ENCODE measurements at regions not wholly inside any gene's neighbourhood (a gene's known extent, or its start where the extent isn't known, plus 50 kb on each side); places are given as distances from the start of the nearest gene placed in this dataset.
A peak's percentile ranks its signal among the peaks of the same experiment; 100 is the strongest.

GRCh38 chr10:78210548-78210947 lies 176.9 kb downstream of the RPS24 start:
- POLR2A ChIA-PET (ENCODE audit: low non-redundant PET) = no interaction called here
- CTCF ChIA-PET = no interaction called here
- BruUV-seq (replicated peaks) = no TSS peak
- no peak overlapping the region for H3K4me3 ChIP-seq (ENCODE audit: low read depth, low read length, poor library complexity, severe bottlenecking)
- intact Hi-C loops (cut with micrococcal nuclease; ENCODE audit: unreplicated experiment) = loop anchor here (5.0 kb wide), 1 partner anchor 987 kb away; no protein-coding TSS in a partner anchor
- DNase-seq (ENCODE audit: low spot score) = no peak
- H3K9me3 ChIP-seq (ENCODE audit: low read depth, low read length, poor library complexity, severe bottlenecking) = no peaks in the 10 kb centered on the region
- no peaks in the 10 kb centered on the region for H3K27me3 ChIP-seq (replicated peaks; ENCODE audit: insufficient read depth, low read depth, low read length, poor library complexity)
- TF ChIP-seq CTCF (conservative IDR thresholded peaks at IDR 0.05; ENCODE audit: low read depth, low read length) (no peak), EZH2 (IDR thresholded peaks at IDR 0.05; ENCODE audit: borderline replicate concordance, low read depth, low read length, poor library complexity, severe bottlenecking) (no peak)
- no peak overlapping the region for H3K27ac ChIP-seq (ENCODE audit: low read depth, low read length, poor library complexity, severe bottlenecking)
- no peaks in the 10 kb centered on the region for H3K36me3 ChIP-seq (ENCODE audit: insufficient read depth, low read length, poor library complexity, severe bottlenecking)
- peaks cover 26% of the 10 kb centered on the region for H3K4me1 ChIP-seq (ENCODE audit: insufficient read depth, low read length, poor library complexity, severe bottlenecking)

GRCh38 chr10:78210976-78211375 lies 177.3 kb downstream of the RPS24 start:
- ChIA-PET POLR2A (ENCODE audit: low non-redundant PET) (no interaction called here), CTCF (interaction anchor here (0.6 kb wide), 1 partner anchor 856 kb away, joined by 7 read pairs; no protein-coding TSS in a partner anchor)
- H3K4me1 ChIP-seq (ENCODE audit: insufficient read depth, low read length, poor library complexity, severe bottlenecking) = peaks cover 26% of the 10 kb centered on the region
- no peak overlapping the region for H3K27ac ChIP-seq (ENCODE audit: low read depth, low read length, poor library complexity, severe bottlenecking)
- DNase-seq (ENCODE audit: low spot score) = no peak
- no peak overlapping the region for H3K4me3 ChIP-seq (ENCODE audit: low read depth, low read length, poor library complexity, severe bottlenecking)
- no peaks in the 10 kb centered on the region for H3K9me3 ChIP-seq (ENCODE audit: low read depth, low read length, poor library complexity, severe bottlenecking)
- H3K27me3 ChIP-seq (replicated peaks; ENCODE audit: insufficient read depth, low read depth, low read length, poor library complexity) = no peaks in the 10 kb centered on the region
- no peaks in the 10 kb centered on the region for H3K36me3 ChIP-seq (ENCODE audit: insufficient read depth, low read length, poor library complexity, severe bottlenecking)
- TF ChIP-seq EZH2 (IDR thresholded peaks at IDR 0.05; ENCODE audit: borderline replicate concordance, low read depth, low read length, poor library complexity, severe bottlenecking) (no peak), CTCF (conservative IDR thresholded peaks at IDR 0.05; ENCODE audit: low read depth, low read length) (no peak)
- intact Hi-C loops (cut with micrococcal nuclease; ENCODE audit: unreplicated experiment) = loop anchor here (5.0 kb wide), 1 partner anchor 986 kb away; no protein-coding TSS in a partner anchor
- BruUV-seq (replicated peaks) = no TSS peak

- Histone ChIP-seq H3K36me3 (ENCODE audit: insufficient read depth, low read length, poor library complexity, severe bottlenecking) (no peaks in the 10 kb centered on the region), H3K27ac (ENCODE audit: low read depth, low read length, poor library complexity, severe bottlenecking) (no peak overlapping the region), H3K9me3 (ENCODE audit: low read depth, low read length, poor library complexity, severe bottlenecking) (no peaks in the 10 kb centered on the region), H3K27me3 (replicated peaks; ENCODE audit: insufficient read depth, low read depth, low read length, poor library complexity) (no peaks in the 10 kb centered on the region), H3K4me3 (ENCODE audit: low read depth, low read length, poor library complexity, severe bottlenecking) (no peak overlapping the region), H3K4me1 (ENCODE audit: insufficient read depth, low read length, poor library complexity, severe bottlenecking) (peaks cover 26% of the 10 kb centered on the region)
- peak; percentile 73 for TF ChIP-seq CTCF (conservative IDR thresholded peaks at IDR 0.05; ENCODE audit: low read depth, low read length)
- TF ChIP-seq EZH2 (IDR thresholded peaks at IDR 0.05; ENCODE audit: borderline replicate concordance, low read depth, low read length, poor library complexity, severe bottlenecking) = no peak
- BruUV-seq (replicated peaks) = no TSS peak
- intact Hi-C loops (cut with micrococcal nuclease; ENCODE audit: unreplicated experiment) = loop anchor here (5.0 kb wide), 1 partner anchor 986 kb away; no protein-coding TSS in a partner anchor
- CTCF ChIA-PET = interaction anchor here (0.6 kb wide), 1 partner anchor 856 kb away, joined by 7 read pairs; no protein-coding TSS in a partner anchor
- POLR2A ChIA-PET (ENCODE audit: low non-redundant PET) = no interaction called here
- peak; percentile 39 for DNase-seq (ENCODE audit: low spot score)
These were observed 177.9 kb downstream of the RPS24 start for GRCh38 chr10:78211561-78212051.
